Activated CD4-positive, alpha-beta T cell treated with anti-CD3 and anti-CD28 coated beads, Interleukin-2, amount 10 ng/mL, durations not matched to agents 24 days and 14 days (primary cell): ENCODE measurements at regions not wholly inside any gene's neighbourhood (a gene's known extent, or its start where the extent isn't known, plus 50 kb on each side); places are given as distances from the start of the nearest gene placed in this dataset.
"Not testable (repeated sequence)": the region's sequence is repeated elsewhere in the genome, so short reads cannot be mapped to it uniquely, and the experiment has no call there.

Experiments used
- DNase-seq: peaks from one replicate; pipeline ENCODE4 v3.0.0; 2022
- H3K27ac Mint-ChIP-seq: one replicate; pipeline ENCODE4 v1.8.0; 2022; ENCODE audit warnings: mild to moderate bottlenecking, mixed read lengths
- H3K27me3 Mint-ChIP-seq: one replicate; pipeline ENCODE4 v1.8.0; 2022; ENCODE audit warnings: mixed read lengths
- H3K36me3 Mint-ChIP-seq: one replicate; pipeline ENCODE4 v1.8.0; 2022; ENCODE audit warnings: low read depth, mild to moderate bottlenecking, mixed read lengths
- H3K4me1 Mint-ChIP-seq: one replicate; pipeline ENCODE4 v1.8.0; 2021; ENCODE audit warnings: mixed read lengths
- H3K4me3 Mint-ChIP-seq: one replicate; pipeline ENCODE4 v1.8.0; 2022; ENCODE audit warnings: mild to moderate bottlenecking, moderate library complexity, mixed read lengths
- H3K9me3 Mint-ChIP-seq: one replicate; pipeline ENCODE4 v1.8.0; 2021; ENCODE audit warnings: mixed read lengths
- intact Hi-C: fragments of 100-400 bp; cut with micrococcal nuclease; formaldehyde crosslinking; loops from one replicate; pipeline ENCODE4 v1.15.1; 2023

GRCh38 chr4:22609951-22610525 is 82.7 kb upstream of the GBA3 start:
- not testable (repeated sequence) for H3K9me3 Mint-ChIP-seq

GRCh38 chr4:22614114-22614513 is 78.6 kb upstream of the GBA3 start:
- Mint-ChIP-seq H3K27me3 (no peaks in the 10 kb centered on the region), H3K36me3 (no peaks in the 10 kb centered on the region), H3K4me1 (no peaks in the 10 kb centered on the region), H3K27ac (no peak overlapping the region), H3K9me3 (no peaks in the 10 kb centered on the region), H3K4me3 (no peak overlapping the region)
- intact Hi-C loops = no loop called here
- no peak for DNase-seq

More at GRCh38 chr4:22609951-22610525, 82.7 kb upstream of the GBA3 start:
- H3K27ac Mint-ChIP-seq, H3K4me3 Mint-ChIP-seq, H3K4me1 Mint-ChIP-seq, DNase-seq, H3K27me3 Mint-ChIP-seq, H3K36me3 Mint-ChIP-seq: not testable (repeated sequence)
- intact Hi-C loops = loop anchor here (10.0 kb wide), 1 partner anchor 105 kb away; no protein-coding TSS in a partner anchor

- no peaks in the 10 kb centered on the region for H3K4me1 Mint-ChIP-seq
- no peak overlapping the region for H3K4me3 Mint-ChIP-seq
- no peaks in the 10 kb centered on the region for H3K9me3 Mint-ChIP-seq
- DNase-seq = no peak
- no peak overlapping the region for H3K27ac Mint-ChIP-seq
- intact Hi-C loops = no loop called here
- H3K36me3 Mint-ChIP-seq = no peaks in the 10 kb centered on the region
- no peaks in the 10 kb centered on the region for H3K27me3 Mint-ChIP-seq
Observed at GRCh38 chr4:22616516-22616915, 76.2 kb upstream of the GBA3 start.

GRCh38 chr4:22620144-22620543 is 72.6 kb upstream of the GBA3 start:
- H3K27me3 Mint-ChIP-seq, intact Hi-C loops: not testable (repeated sequence)

GRCh38 chr4:22621970-22622369 is 70.8 kb upstream of the GBA3 start:
- H3K4me1 Mint-ChIP-seq, DNase-seq, intact Hi-C loops, H3K9me3 Mint-ChIP-seq, H3K27me3 Mint-ChIP-seq, H3K36me3 Mint-ChIP-seq, H3K4me3 Mint-ChIP-seq, H3K27ac Mint-ChIP-seq: not testable (repeated sequence)

More at GRCh38 chr4:22620144-22620543, 72.6 kb upstream of the GBA3 start:
- not testable (repeated sequence) for H3K4me3 Mint-ChIP-seq, H3K4me1 Mint-ChIP-seq, DNase-seq, H3K9me3 Mint-ChIP-seq, H3K36me3 Mint-ChIP-seq, H3K27ac Mint-ChIP-seq

- H3K4me1 Mint-ChIP-seq, H3K27me3 Mint-ChIP-seq, H3K9me3 Mint-ChIP-seq, DNase-seq, H3K27ac Mint-ChIP-seq, intact Hi-C loops, H3K4me3 Mint-ChIP-seq, H3K36me3 Mint-ChIP-seq: not testable (repeated sequence)
Observed at GRCh38 chr4:22624002-22624401, 68.7 kb upstream of the GBA3 start.

GRCh38 chr4:22625311-22625710 is 67.4 kb upstream of the GBA3 start:
- no peak for DNase-seq
- Mint-ChIP-seq H3K27me3 (no peaks in the 10 kb centered on the region), H3K4me1 (no peaks in the 10 kb centered on the region), H3K4me3 (no peak overlapping the region), H3K27ac (no peak overlapping the region), H3K9me3 (no peaks in the 10 kb centered on the region), H3K36me3 (no peaks in the 10 kb centered on the region)
- intact Hi-C loops = no loop called here

- H3K36me3 Mint-ChIP-seq, H3K4me3 Mint-ChIP-seq, H3K27me3 Mint-ChIP-seq, DNase-seq, H3K4me1 Mint-ChIP-seq, intact Hi-C loops, H3K9me3 Mint-ChIP-seq, H3K27ac Mint-ChIP-seq: not testable (repeated sequence)
Observed at GRCh38 chr4:22627851-22628250, 64.9 kb upstream of the GBA3 start.

- H3K4me3 Mint-ChIP-seq, DNase-seq, H3K27me3 Mint-ChIP-seq, H3K4me1 Mint-ChIP-seq, intact Hi-C loops, H3K36me3 Mint-ChIP-seq, H3K9me3 Mint-ChIP-seq, H3K27ac Mint-ChIP-seq: not testable (repeated sequence)
Observed at GRCh38 chr4:22630161-22630975, 62.4 kb upstream of the GBA3 start.

GRCh38 chr4:22631167-22631566 is 61.6 kb upstream of the GBA3 start:
- H3K36me3 Mint-ChIP-seq, H3K27ac Mint-ChIP-seq, H3K4me1 Mint-ChIP-seq, intact Hi-C loops, H3K4me3 Mint-ChIP-seq, H3K27me3 Mint-ChIP-seq, DNase-seq, H3K9me3 Mint-ChIP-seq: not testable (repeated sequence)

- no peaks in the 10 kb centered on the region for H3K4me1 Mint-ChIP-seq
- peaks cover 4% of the 10 kb centered on the region for H3K9me3 Mint-ChIP-seq
- DNase-seq = no peak
- H3K4me3 Mint-ChIP-seq = no peak overlapping the region
- no peak overlapping the region for H3K27ac Mint-ChIP-seq
- intact Hi-C loops = no loop called here
- no peaks in the 10 kb centered on the region for H3K36me3 Mint-ChIP-seq
- peaks cover 2% of the 10 kb centered on the region for H3K27me3 Mint-ChIP-seq
Observed at GRCh38 chr4:22634541-22635181, 58.1 kb upstream of the GBA3 start.

GRCh38 chr4:22635182-22635549 is 57.6 kb upstream of the GBA3 start:
- intact Hi-C loops, H3K9me3 Mint-ChIP-seq, H3K4me3 Mint-ChIP-seq, H3K4me1 Mint-ChIP-seq, DNase-seq, H3K27ac Mint-ChIP-seq, H3K27me3 Mint-ChIP-seq, H3K36me3 Mint-ChIP-seq: not testable (repeated sequence)

- H3K27ac Mint-ChIP-seq = no peak overlapping the region
- H3K4me3 Mint-ChIP-seq = no peak overlapping the region
- no peaks in the 10 kb centered on the region for H3K27me3 Mint-ChIP-seq
- no peaks in the 10 kb centered on the region for H3K36me3 Mint-ChIP-seq
- peaks cover 4% of the 10 kb centered on the region for H3K9me3 Mint-ChIP-seq
- intact Hi-C loops = no loop called here
- H3K4me1 Mint-ChIP-seq = no peaks in the 10 kb centered on the region
- DNase-seq = no peak
Observed at GRCh38 chr4:22635692-22636091, 57.0 kb upstream of the GBA3 start.

GRCh38 chr4:22637306-22637705 is 55.4 kb upstream of the GBA3 start:
- no peak for DNase-seq
- no peak overlapping the region for H3K27ac Mint-ChIP-seq
- no peaks in the 10 kb centered on the region for H3K36me3 Mint-ChIP-seq
- intact Hi-C loops = no loop called here
- H3K4me3 Mint-ChIP-seq = no peak overlapping the region
- no peaks in the 10 kb centered on the region for H3K27me3 Mint-ChIP-seq
- peaks cover 8% of the 10 kb centered on the region for H3K9me3 Mint-ChIP-seq
- no peaks in the 10 kb centered on the region for H3K4me1 Mint-ChIP-seq
